RWPE2 (cell line): ENCODE measurements at regions not wholly inside any gene's neighbourhood (a gene's known extent, or its start where the extent isn't known, plus 50 kb on each side); places are given as distances from the start of the nearest gene placed in this dataset.

Experiments used
- ATAC-seq: fragments of 200-7000 bp; cut with Tn5 transposase; 3 replicates; pipeline ENCODE4 v1.9.1; 2021; ENCODE audit warnings: low read depth
- DNase-seq: peaks from one replicate; pipeline ENCODE4 v3.0.0-alpha.2; 2020; ENCODE audit warnings: low spot score
- H3K27ac ChIP-seq: fragments of 450-650 bp; 2 replicates; pipeline ENCODE4 v1.5.1; 2017; ENCODE audit warnings: mild to moderate bottlenecking; ENCODE audit not compliant: poor library complexity, severe bottlenecking
- H3K27me3 ChIP-seq: fragments of 250-450 bp; sonication (Bioruptor Pico); 2 replicates; pipeline ENCODE4 v1.5.1; 2021; ENCODE audit warnings: mild to moderate bottlenecking, moderate library complexity; ENCODE audit not compliant: insufficient read depth, poor library complexity, severe bottlenecking
- H3K36me3 ChIP-seq: fragments of 250-450 bp; sonication (Bioruptor Pico); 2 replicates; pipeline ENCODE4 v1.5.1; 2020; ENCODE audit warnings: low read depth, mild to moderate bottlenecking, moderate library complexity
- H3K4me1 ChIP-seq: fragments of 250-450 bp; sonication (Bioruptor Pico); 2 replicates; pipeline ENCODE4 v1.5.1; 2021; ENCODE audit warnings: mild to moderate bottlenecking, moderate library complexity; ENCODE audit not compliant: insufficient read depth, poor library complexity, severe bottlenecking
- H3K4me3 ChIP-seq: fragments of 250-450 bp; sonication (Bioruptor Pico); 2 replicates; pipeline ENCODE4 v1.5.1; 2021; ENCODE audit warnings: mild to moderate bottlenecking, moderate library complexity; ENCODE audit not compliant: severe bottlenecking
- H3K9me3 ChIP-seq: fragments of 250-450 bp; sonication (Bioruptor Pico); 2 replicates; pipeline ENCODE4 v1.5.1; 2021; ENCODE audit warnings: mild to moderate bottlenecking, moderate library complexity; ENCODE audit not compliant: severe bottlenecking
- TF ChIP-seq, protein P1 (sequence below): fragments of 450-650 bp; IDR thresholded peaks from one replicate; pipeline ENCODE4 v1.5.1; 2017; ENCODE audit warnings: mild to moderate bottlenecking, moderate library complexity; ENCODE audit not compliant: poor library complexity, severe bottlenecking

DNA sequence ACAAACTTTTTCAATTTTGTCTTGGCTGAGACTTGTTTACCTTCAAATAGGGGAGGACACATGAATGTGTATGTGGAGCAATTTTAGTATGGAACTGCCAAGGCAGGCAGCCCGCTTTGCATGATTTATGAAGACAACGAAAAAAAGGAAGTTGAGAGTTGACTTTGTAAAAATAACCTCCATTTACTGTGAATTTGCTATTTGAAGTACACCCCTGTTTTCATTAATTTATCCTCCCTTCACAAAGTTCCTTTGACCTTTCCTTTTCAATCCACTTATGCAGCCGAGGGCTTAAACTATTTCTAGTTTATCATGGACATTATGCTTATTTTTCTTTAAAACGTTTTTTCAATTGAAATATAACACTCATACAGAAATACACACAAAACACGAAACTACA, 369.6 kb upstream of the CADM1 start:
- Histone ChIP-seq H3K36me3 (no peaks in the 10 kb centered on the region), H3K4me1 (no peaks in the 10 kb centered on the region), H3K27ac (no peak overlapping the region), H3K9me3 (no peaks in the 10 kb centered on the region), H3K27me3 (no peaks in the 10 kb centered on the region), H3K4me3 (no peak overlapping the region)
- no peak for DNase-seq
- ATAC-seq = no peak
- TF ChIP-seq, protein P1, sequence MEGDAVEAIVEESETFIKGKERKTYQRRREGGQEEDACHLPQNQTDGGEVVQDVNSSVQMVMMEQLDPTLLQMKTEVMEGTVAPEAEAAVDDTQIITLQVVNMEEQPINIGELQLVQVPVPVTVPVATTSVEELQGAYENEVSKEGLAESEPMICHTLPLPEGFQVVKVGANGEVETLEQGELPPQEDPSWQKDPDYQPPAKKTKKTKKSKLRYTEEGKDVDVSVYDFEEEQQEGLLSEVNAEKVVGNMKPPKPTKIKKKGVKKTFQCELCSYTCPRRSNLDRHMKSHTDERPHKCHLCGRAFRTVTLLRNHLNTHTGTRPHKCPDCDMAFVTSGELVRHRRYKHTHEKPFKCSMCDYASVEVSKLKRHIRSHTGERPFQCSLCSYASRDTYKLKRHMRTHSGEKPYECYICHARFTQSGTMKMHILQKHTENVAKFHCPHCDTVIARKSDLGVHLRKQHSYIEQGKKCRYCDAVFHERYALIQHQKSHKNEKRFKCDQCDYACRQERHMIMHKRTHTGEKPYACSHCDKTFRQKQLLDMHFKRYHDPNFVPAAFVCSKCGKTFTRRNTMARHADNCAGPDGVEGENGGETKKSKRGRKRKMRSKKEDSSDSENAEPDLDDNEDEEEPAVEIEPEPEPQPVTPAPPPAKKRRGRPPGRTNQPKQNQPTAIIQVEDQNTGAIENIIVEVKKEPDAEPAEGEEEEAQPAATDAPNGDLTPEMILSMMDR = no peak

DNA sequence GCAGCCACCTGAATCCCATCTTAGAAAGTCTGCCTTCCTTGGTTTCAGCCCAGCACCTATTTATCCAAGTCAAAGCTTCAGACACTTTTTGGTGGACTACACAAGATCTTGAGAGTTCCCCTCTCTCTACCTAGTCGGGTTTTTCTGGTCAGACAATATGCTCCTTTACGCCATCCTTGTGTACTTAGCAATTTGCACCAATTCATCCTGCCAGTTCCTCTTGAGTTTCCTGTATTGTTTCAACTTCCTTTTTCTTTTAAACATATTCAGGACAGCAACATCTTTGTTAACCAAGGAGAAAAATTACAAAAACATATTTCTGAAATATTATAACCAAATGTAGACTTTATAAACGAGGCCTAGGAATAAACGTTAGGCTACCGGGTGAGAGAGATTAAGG, 368.2 kb upstream of the CADM1 start:
- H3K27ac ChIP-seq = no peak overlapping the region
- H3K36me3 ChIP-seq = no peaks in the 10 kb centered on the region
- no peaks in the 10 kb centered on the region for H3K27me3 ChIP-seq
- H3K4me1 ChIP-seq = no peaks in the 10 kb centered on the region
- H3K4me3 ChIP-seq = no peak overlapping the region
- H3K9me3 ChIP-seq = no peaks in the 10 kb centered on the region
- DNase-seq (no peak), ATAC-seq (no peak)
- TF ChIP-seq, protein P1 = no peak

DNA sequence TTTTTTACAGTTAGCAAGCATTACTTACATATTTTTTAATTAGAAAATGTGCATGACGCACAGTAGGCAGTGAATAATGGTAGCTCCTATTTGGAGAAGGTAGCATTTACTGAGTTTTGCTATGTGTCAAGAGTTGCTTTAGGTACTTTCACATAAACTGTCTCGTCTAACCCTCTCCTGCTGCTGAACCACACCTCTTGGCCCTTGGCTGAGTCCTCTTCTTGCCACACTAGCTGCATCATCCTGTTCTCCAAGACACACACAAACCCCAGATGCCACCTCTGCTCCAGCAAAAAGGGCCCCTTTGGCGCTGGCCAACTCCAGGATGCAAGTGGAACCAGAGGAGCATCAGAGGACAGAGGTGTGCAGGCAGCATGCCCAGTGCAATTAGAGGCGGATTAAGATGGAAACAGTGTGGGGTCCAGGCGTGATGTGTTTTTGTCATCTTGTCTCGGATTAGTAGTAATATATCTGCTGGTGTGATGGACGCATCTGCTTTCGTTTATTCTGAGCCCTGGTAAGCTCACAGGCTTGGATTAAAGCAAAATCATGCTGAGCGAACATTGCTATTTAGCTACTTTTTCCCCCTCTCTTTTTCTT, 367.0 kb upstream of the CADM1 start:
- no peak for ATAC-seq
- no peak for DNase-seq
- no peak overlapping the region for H3K27ac ChIP-seq
- no peaks in the 10 kb centered on the region for H3K36me3 ChIP-seq
- H3K4me3 ChIP-seq = no peak overlapping the region
- no peaks in the 10 kb centered on the region for H3K4me1 ChIP-seq
- H3K9me3 ChIP-seq = no peaks in the 10 kb centered on the region
- H3K27me3 ChIP-seq = no peaks in the 10 kb centered on the region
- TF ChIP-seq, protein P1 = no peak

DNA sequence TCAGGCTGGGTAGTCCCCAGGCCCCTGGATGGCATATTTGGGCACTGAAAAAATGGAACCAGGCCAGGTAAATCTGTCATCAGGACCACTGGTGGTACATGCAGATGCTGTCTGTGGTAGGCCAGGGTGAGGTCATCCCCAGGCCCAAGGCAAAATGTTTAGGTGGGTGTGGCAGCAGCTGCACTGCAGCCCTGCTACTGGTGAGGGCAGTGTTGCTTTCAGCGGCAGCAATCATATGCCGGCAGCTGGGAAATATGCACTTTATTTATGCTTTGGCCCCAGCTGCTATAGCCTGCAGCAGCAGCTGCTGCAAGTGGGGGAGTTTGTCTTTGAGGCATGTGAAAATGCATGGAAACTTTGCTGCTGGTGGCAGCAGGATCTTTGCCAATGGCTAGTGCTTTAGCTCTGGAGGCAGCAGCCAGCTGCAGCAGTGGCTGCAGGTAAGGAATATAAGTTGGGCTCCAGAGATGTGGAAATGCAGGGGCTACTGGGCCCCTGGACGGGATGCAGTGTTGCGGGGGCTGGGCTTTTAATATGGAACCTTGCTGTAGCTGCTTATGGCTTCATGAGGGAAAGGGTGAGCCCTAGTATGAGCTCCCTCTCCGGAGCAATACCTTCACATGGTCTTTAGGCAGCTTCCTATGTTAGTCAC, 365.7 kb upstream of the CADM1 start:
- TF ChIP-seq, protein P1 = peak; percentile 11
- ATAC-seq (no peak; the same call in 2 of the 3 replicates), DNase-seq (no peak)
- Histone ChIP-seq H3K27ac (no peak overlapping the region), H3K36me3 (no peaks in the 10 kb centered on the region), H3K27me3 (no peaks in the 10 kb centered on the region), H3K4me1 (no peaks in the 10 kb centered on the region), H3K4me3 (no peak overlapping the region), H3K9me3 (no peaks in the 10 kb centered on the region)

DNA sequence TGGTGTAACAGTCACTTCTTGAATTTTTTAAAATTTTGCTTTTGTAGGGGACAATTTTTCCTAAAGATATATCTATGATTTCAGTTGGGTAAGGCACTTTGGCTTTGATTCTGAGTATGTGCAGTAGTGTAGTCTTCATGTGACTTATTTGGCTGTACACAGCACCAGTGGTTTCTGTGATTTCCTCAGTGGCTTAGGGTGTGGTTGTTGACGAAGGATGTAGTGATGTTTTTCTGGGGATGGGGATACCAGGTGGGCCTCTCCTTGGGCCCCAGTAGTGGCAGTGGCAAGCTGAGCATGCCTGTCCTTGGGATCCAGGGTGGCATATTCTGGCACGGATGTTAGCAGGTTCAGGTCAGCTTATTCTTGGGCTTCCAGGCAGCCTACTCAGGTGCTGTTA, 364.9 kb upstream of the CADM1 start:
- Histone ChIP-seq H3K36me3 (no peaks in the 10 kb centered on the region), H3K27ac (no peak overlapping the region), H3K9me3 (no peaks in the 10 kb centered on the region), H3K27me3 (no peaks in the 10 kb centered on the region), H3K4me1 (no peaks in the 10 kb centered on the region), H3K4me3 (no peak overlapping the region)
- DNase-seq = no peak
- TF ChIP-seq, protein P1 = no peak
- ATAC-seq = no peak
